ENCODE measurements at regions not wholly inside any gene's neighbourhood (a gene's known extent, or its start where the extent isn't known, plus 50 kb on each side); places are given as distances from the start of the nearest gene placed in this dataset.

DNA sequence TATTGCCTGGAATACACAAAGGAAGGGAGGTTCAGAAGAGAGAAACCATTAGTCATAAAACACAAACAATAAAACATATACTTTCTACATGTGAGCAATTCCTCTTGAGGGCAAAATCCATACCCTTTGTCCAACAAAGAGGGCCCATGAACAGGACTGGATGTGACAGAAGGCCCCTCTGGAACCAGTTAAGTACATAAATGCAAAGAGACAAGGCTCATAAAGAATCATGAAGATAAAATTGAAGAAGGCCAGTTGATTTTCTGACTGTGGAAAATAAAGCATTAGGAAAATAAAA is 58.3 kb upstream of the CPOX start:
- Histone ChIP-seq H3K36me3 (no peaks in the 10 kb centered on the region), H3K9me3 (no peaks in the 10 kb centered on the region), H3K4me1 (peaks cover 0 to 13% (median 3%) of the 10 kb centered on the region in 4 donors), H3K27me3 (no peaks in the 10 kb centered on the region), H3K4me3 (no peak overlapping the region), H3K27ac (peak overlapping the region in 2 of 4 donors; percentile 44 to 48)
- DNase-seq (no peak), ATAC-seq (ENCODE audit: low FRiP score in 2 of 2) (no peak)
- TF ChIP-seq POLR2AphosphoS5 (IDR thresholded peaks at IDR 0.05), result no peak
- TF ChIP-seq EP300 (IDR thresholded peaks at IDR 0.05), result no peak
- no peak for TF ChIP-seq POLR2A (IDR thresholded peaks at IDR 0.05)
- TF ChIP-seq, protein P1, sequence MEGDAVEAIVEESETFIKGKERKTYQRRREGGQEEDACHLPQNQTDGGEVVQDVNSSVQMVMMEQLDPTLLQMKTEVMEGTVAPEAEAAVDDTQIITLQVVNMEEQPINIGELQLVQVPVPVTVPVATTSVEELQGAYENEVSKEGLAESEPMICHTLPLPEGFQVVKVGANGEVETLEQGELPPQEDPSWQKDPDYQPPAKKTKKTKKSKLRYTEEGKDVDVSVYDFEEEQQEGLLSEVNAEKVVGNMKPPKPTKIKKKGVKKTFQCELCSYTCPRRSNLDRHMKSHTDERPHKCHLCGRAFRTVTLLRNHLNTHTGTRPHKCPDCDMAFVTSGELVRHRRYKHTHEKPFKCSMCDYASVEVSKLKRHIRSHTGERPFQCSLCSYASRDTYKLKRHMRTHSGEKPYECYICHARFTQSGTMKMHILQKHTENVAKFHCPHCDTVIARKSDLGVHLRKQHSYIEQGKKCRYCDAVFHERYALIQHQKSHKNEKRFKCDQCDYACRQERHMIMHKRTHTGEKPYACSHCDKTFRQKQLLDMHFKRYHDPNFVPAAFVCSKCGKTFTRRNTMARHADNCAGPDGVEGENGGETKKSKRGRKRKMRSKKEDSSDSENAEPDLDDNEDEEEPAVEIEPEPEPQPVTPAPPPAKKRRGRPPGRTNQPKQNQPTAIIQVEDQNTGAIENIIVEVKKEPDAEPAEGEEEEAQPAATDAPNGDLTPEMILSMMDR (IDR thresholded peaks at IDR 0.05), result no peak

DNA sequence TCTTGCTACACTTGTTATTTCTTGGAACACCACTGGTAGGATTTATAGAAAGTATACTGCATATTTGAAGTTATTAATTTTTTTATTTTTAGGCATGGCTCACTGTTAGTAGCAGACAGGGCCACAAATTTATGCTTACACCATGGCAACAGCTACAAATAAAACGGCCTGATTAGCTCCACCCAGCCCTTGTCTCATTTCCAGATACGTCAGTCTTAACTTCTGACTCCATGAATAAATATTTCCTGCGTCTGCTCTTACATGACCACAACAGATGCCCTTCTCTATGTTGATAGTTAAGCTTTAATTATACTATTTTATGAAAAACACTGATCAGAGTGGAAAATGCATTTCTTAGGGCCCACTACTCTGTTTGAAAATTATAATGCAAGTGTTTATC is 62.3 kb upstream of the CPOX start:
- Histone ChIP-seq H3K9me3 (no peaks in the 10 kb centered on the region), H3K27ac (no peak overlapping the region), H3K27me3 (no peaks in the 10 kb centered on the region), H3K4me3 (no peak overlapping the region), H3K36me3 (no peaks in the 10 kb centered on the region), H3K4me1 (peaks cover 0 to 16% (median 9%) of the 10 kb centered on the region in 4 donors)
- no peak for DNase-seq
- TF ChIP-seq POLR2A (IDR thresholded peaks at IDR 0.05), result no peak
- TF ChIP-seq, protein P1 (IDR thresholded peaks at IDR 0.05), result no peak
- TF ChIP-seq EP300 (IDR thresholded peaks at IDR 0.05), result no peak
- TF ChIP-seq POLR2AphosphoS5 (IDR thresholded peaks at IDR 0.05), result no peak
- WGBS, 2 donors, result 41 to 50% methylated on average over 3 of the region's 3 CpGs
- peak in 1 of 2 donors; percentile 87 for ATAC-seq (ENCODE audit: low FRiP score in 2 of 2)

DNA sequence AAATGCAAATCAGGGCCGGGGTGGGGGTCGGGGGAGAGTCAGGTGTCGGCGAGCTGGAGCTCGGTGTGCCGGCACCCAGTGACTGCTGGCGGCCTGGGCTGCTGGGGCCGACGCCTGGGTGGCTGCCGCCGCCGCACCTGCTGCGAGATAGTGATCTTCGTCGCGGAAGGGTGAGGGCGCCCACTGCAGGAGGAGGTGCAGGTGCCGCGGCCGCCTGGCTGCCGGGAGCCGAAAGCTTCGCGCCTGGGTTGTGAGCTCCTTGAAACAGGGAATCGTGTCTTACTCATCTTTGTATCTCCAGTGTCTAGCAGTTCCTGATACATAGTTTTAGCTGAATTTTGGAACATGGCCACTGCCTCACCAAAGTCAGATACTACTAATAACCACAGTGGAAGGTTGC is 64.0 kb upstream of the CPOX start:
- WGBS, 2 donors, result 8 to 19% methylated on average over 8 to 25 of the region's 25 CpGs
- H3K4me1 ChIP-seq, result peaks cover 0 to 8% (median 3%) of the 10 kb centered on the region in 4 donors
- H3K36me3 ChIP-seq, result no peaks in the 10 kb centered on the region
- no peak overlapping the region for H3K27ac ChIP-seq
- no peak overlapping the region for H3K4me3 ChIP-seq
- no peaks in the 10 kb centered on the region for H3K9me3 ChIP-seq
- DNase-seq, result peak; percentile 70 to 91
- no peaks in the 10 kb centered on the region for H3K27me3 ChIP-seq
- ATAC-seq (ENCODE audit: low FRiP score in 2 of 2), result peak; percentile 77 to 81
- TF ChIP-seq EP300 (IDR thresholded peaks at IDR 0.05), result no peak
- no peak for TF ChIP-seq POLR2A (IDR thresholded peaks at IDR 0.05)
- TF ChIP-seq, protein P1 (IDR thresholded peaks at IDR 0.05), result peak in 3 of 6 experiments; percentile 45 to 53 (median 49)
- no peak for TF ChIP-seq POLR2AphosphoS5 (IDR thresholded peaks at IDR 0.05)

DNA sequence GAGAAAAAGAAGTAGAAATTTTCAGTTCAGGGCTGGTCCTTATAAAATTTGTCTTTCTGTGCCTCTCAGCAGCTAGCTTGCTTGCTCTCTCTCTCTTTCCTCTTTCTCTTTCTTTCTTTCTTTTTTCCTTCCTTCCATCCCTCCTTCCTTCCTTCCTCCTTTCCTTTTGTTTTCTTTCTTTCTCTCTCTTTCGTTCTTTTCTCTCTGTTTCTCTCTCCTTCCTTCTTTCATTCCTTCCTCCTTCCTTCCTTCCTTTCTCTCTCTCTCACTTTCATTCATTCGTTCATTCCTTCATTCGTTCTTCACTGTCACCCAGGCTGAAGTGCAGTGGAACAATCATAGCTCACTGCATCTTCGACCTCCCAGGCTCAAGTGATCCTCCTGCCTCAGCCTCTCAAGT is 69.3 kb upstream of the CPOX start:
- WGBS, 2 donors, result 78 to 81% methylated on average over 4 of the region's 4 CpGs
- TF ChIP-seq, protein P1 (IDR thresholded peaks at IDR 0.05), result no peak
- TF ChIP-seq EP300 (IDR thresholded peaks at IDR 0.05), result no peak
- no peak for TF ChIP-seq POLR2A (IDR thresholded peaks at IDR 0.05)
- no peak for TF ChIP-seq POLR2AphosphoS5 (IDR thresholded peaks at IDR 0.05)
- Histone ChIP-seq H3K27me3 (no peaks in the 10 kb centered on the region), H3K4me3 (no peak overlapping the region), H3K27ac (no peak overlapping the region), H3K9me3 (no peaks in the 10 kb centered on the region), H3K4me1 (peaks cover 0 to 1% (median 0%) of the 10 kb centered on the region in 4 donors), H3K36me3 (no peaks in the 10 kb centered on the region)
- ATAC-seq (ENCODE audit: low FRiP score in 2 of 2) (no peak), DNase-seq (no peak)

DNA sequence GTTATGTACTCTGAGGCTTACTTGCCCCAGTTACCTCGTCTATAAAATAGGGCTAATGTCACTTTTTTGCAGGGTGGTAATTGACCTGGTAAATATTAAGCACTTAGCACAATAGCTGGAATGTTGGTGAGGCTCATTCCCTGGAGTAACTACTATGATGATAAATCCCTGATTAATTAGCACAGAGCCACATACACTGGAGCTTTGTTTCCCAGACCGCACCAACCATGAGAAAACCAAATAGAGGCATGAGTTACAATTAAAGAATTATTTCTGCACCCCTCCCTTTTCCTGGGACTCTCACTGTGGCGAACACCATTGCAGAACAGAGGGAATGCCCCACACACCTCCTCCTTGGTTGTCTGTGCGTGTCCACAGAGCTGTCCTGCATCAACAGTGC is 76.6 kb upstream of the CPOX start:
- no peak for ATAC-seq (ENCODE audit: low FRiP score in 2 of 2)
- TF ChIP-seq POLR2A (IDR thresholded peaks at IDR 0.05), result no peak
- no peak for TF ChIP-seq POLR2AphosphoS5 (IDR thresholded peaks at IDR 0.05)
- TF ChIP-seq, protein P1 (IDR thresholded peaks at IDR 0.05), result no peak
- TF ChIP-seq EP300 (IDR thresholded peaks at IDR 0.05), result no peak

More for the DNA sequence above, 76.6 kb upstream of the CPOX start:
- Histone ChIP-seq H3K4me3 (no peak overlapping the region), H3K27me3 (no peaks in the 10 kb centered on the region), H3K36me3 (no peaks in the 10 kb centered on the region), H3K27ac (no peak overlapping the region), H3K9me3 (no peaks in the 10 kb centered on the region), H3K4me1 (no peaks in the 10 kb centered on the region)
- 77 to 89% methylated on average over 4 of the region's 4 CpGs for WGBS, 2 donors
- DNase-seq, result no peak

Measured in upper lobe of left lung (tissue), 6 donors.